Cardiac fibroblast (primary cell): ENCODE measurements at regions not wholly inside any gene's neighbourhood (a gene's known extent, or its start where the extent isn't known, plus 50 kb on each side); places are given as distances from the start of the nearest gene placed in this dataset.
A peak's percentile ranks its signal among the peaks of the same experiment; 100 is the strongest.
"Not testable (repeated sequence)": the region's sequence is repeated elsewhere in the genome, so short reads cannot be mapped to it uniquely, and the experiment has no call there.

ENCODE experiments used
- DNase-seq, 2 donors: peaks; one replicate each; pipeline versions ENCODE4 v3.0.0 to v3.0.0-alpha.2; 2010; ENCODE audit warnings: low read depth in 2 of 2
- H3K4me3 ChIP-seq, 2 donors: replicated peaks in 1 of 2; 1 replicate in 1 of 2; 2 replicates in 1 of 2; pipeline ENCODE4 v1.5.1; 2011; ENCODE audit warnings: low read depth in 2 of 2, low read length in 2 of 2, mild to moderate bottlenecking in 2 of 2, moderate library complexity in 1 of 2
- CTCF ChIP-seq: IDR thresholded peaks from one replicate; pipeline ENCODE4 v1.5.1; 2011; ENCODE audit warnings: low read depth, mild to moderate bottlenecking, low read length, inconsistent platforms

- TF ChIP-seq CTCF = no peak
- peak in 1 of 2 donors; percentile 39 for DNase-seq
- no peak overlapping the region for H3K4me3 ChIP-seq
Measured at GRCh38 chr21:14617871-14618270, 71.8 kb upstream of the SAMSN1 start.

- TF ChIP-seq CTCF = no peak
- no peak for DNase-seq
- H3K4me3 ChIP-seq = no peak overlapping the region
Measured at GRCh38 chr21:14617040-14617393, 70.9 kb upstream of the SAMSN1 start.

- peak in 1 of 2 donors; percentile 70 for DNase-seq
- no peak overlapping the region for H3K4me3 ChIP-seq
- no peak for TF ChIP-seq CTCF
Measured at GRCh38 chr21:14616380-14617039, 70.4 kb upstream of the SAMSN1 start.

GRCh38 chr21:14615359-14615974 lies 69.4 kb upstream of the SAMSN1 start:
- H3K4me3 ChIP-seq = no peak overlapping the region
- DNase-seq = no peak
- no peak for TF ChIP-seq CTCF

GRCh38 chr21:14614287-14614686 lies 68.2 kb upstream of the SAMSN1 start:
- no peak for DNase-seq
- TF ChIP-seq CTCF = no peak
- no peak overlapping the region for H3K4me3 ChIP-seq

- no peak overlapping the region for H3K4me3 ChIP-seq
- no peak for TF ChIP-seq CTCF
- peak in 1 of 2 donors; percentile 63 for DNase-seq
Measured at GRCh38 chr21:14613486-14614224, 67.5 kb upstream of the SAMSN1 start.

GRCh38 chr21:14610119-14610518 lies 64.0 kb upstream of the SAMSN1 start:
- not testable (repeated sequence) for H3K4me3 ChIP-seq, DNase-seq
